K562 (cell line): ENCODE measurements at regions not wholly inside any gene's neighbourhood (a gene's known extent, or its start where the extent isn't known, plus 50 kb on each side); places are given as distances from the start of the nearest gene placed in this dataset.

Experiments used
- ATAC-seq: fragments of 200-7000 bp; cut with Tn5 transposase; 3 replicates; pipeline ENCODE4 v1.9.1; 2020; ENCODE audit warnings: moderate library complexity
- BruUV-seq: library from RNA; stranded (reverse); fragments of 400-500 nt; replicated peaks from 2 replicates; lab custom pipeline; 2021; lab: Mats Ljungman, UMichigan
- CTCF ChIA-PET: fragments of 300-600 bp; formaldehyde crosslinking; extraction: SDS; loops from one replicate; lab custom pipeline; 2021; ENCODE audit warnings: low intra/inter-chr PET ratio; lab: Yijun Ruan, JAX
- POLR2A ChIA-PET: fragments of 300-600, 350-650 bp; sonication (Branson Sonifier 250); formaldehyde crosslinking; extraction: SDS; loops from one replicate; lab custom pipeline; 2021; ENCODE audit warnings: antibody characterized with exemption, inconsistent platforms; lab: Yijun Ruan, JAX
- DNase-seq, 4 experiments: peaks; one replicate each; pipeline versions ENCODE4 v3.0.0 to v3.0.0-alpha.2; 2011 to 2018; ENCODE audit warnings: low spot score in 3 of 4, mixed read lengths in 3 of 4; ENCODE audit errors: extremely low read depth in 1 of 4
- FAIRE-seq: peaks from 2 replicates; lab custom pipeline; 2011; peaks lifted over from hg19 to GRCh38; lab: Jason Lieb, UNC
- H2AFZ ChIP-seq: 2 replicates; pipeline ENCODE4 v1.6.0; 2011; ENCODE audit warnings: low read depth, low read length, control low read depth, inconsistent platforms
- H3K27ac ChIP-seq: fragments of 200-600 bp; 3 replicates; pipeline ENCODE4 v1.8.0; 2011; ENCODE audit warnings: low read depth, mild to moderate bottlenecking, control low read depth, inconsistent platforms, low read length, moderate library complexity, mixed read lengths; ENCODE audit errors: extremely low read depth
- H3K27me3 ChIP-seq, 2 experiments: fragments of 300-600 bp in 1 of 2; 2 replicates in 1 of 2; 3 replicates in 1 of 2; pipeline versions ENCODE4 v1.6.0 to v1.8.0; 2011; ENCODE audit warnings: inconsistent platforms in 2 of 2, low read length in 2 of 2, mild to moderate bottlenecking in 1 of 2, mixed read lengths in 1 of 2, moderate library complexity in 1 of 2; ENCODE audit not compliant: control insufficient read depth in 2 of 2, insufficient read depth in 2 of 2
- H3K36me3 ChIP-seq: fragments of 300-600 bp; 3 replicates; pipeline ENCODE4 v1.8.0; 2011; ENCODE audit warnings: mild to moderate bottlenecking, low read length, inconsistent platforms; ENCODE audit not compliant: control insufficient read depth, insufficient read depth
- H3K4me1 ChIP-seq, 2 experiments: fragments of 200-600 bp in 1 of 2; replicated peaks in 1 of 2; 2 replicates in 1 of 2; 3 replicates in 1 of 2; pipeline versions ENCODE4 v1.5.1 to v1.8.0; 2011; ENCODE audit warnings: inconsistent platforms in 2 of 2, low read length in 2 of 2, mild to moderate bottlenecking in 1 of 2, mixed read lengths in 1 of 2, moderate library complexity in 1 of 2; ENCODE audit not compliant: control insufficient read depth in 2 of 2, insufficient read depth in 2 of 2
- H3K4me2 ChIP-seq: 2 replicates; pipeline ENCODE4 v1.6.1; 2011; ENCODE audit warnings: low read length, control low read depth, inconsistent platforms, mixed read lengths; ENCODE audit not compliant: insufficient read depth
- H3K4me3 ChIP-seq: fragments of 200-600 bp; sonication (generic), shearing (Covaris generic); 2 replicates; pipeline ENCODE4 v1.5.1; 2016; ENCODE audit warnings: control low read depth, inconsistent platforms
- H3K79me2 ChIP-seq: fragments of 200-600 bp; 3 replicates; pipeline ENCODE4 v1.8.0; 2011; ENCODE audit warnings: low read length, inconsistent platforms; ENCODE audit not compliant: control insufficient read depth, insufficient read depth
- H3K9ac ChIP-seq, 2 experiments: 2 replicates each; pipeline versions ENCODE4 v1.6.0 to v1.6.1; 2011; ENCODE audit warnings: low read depth in 2 of 2, low read length in 2 of 2, control low read depth in 1 of 2, inconsistent platforms in 1 of 2, mild to moderate bottlenecking in 1 of 2, mixed read lengths in 1 of 2; ENCODE audit not compliant: insufficient read depth in 1 of 2
- H3K9me1 ChIP-seq: one replicate; pipeline ENCODE4 v1.6.0; 2011; ENCODE audit warnings: inconsistent platforms, mild to moderate bottlenecking, low read length, moderate library complexity; ENCODE audit not compliant: control insufficient read depth, insufficient read depth
- H3K9me3 ChIP-seq: replicated peaks from 2 replicates; pipeline ENCODE4 v1.5.1; 2011; ENCODE audit warnings: low read depth, low read length, inconsistent platforms; ENCODE audit not compliant: control insufficient read depth, insufficient read depth
- H4K20me1 ChIP-seq: replicated peaks from 2 replicates; pipeline ENCODE4 v1.6.1; 2011; ENCODE audit warnings: low read length, inconsistent platforms, mixed read lengths; ENCODE audit not compliant: control insufficient read depth, insufficient read depth
- CAMTA2 ChIP-seq: fragments of 250-450 bp; sonication (Bioruptor Pico); conservative IDR thresholded peaks from 2 replicates; pipeline ENCODE4 v1.5.1; 2022
- CEBPB ChIP-seq: fragments of 450-650 bp; IDR thresholded peaks from 2 replicates; pipeline ENCODE4 v1.6.1; 2016; ENCODE audit warnings: missing genetic modification characterization, missing compliant biosample characterization
- CHD2 ChIP-seq: IDR thresholded peaks from 2 replicates; pipeline ENCODE4 v1.6.1; 2011; ENCODE audit warnings: low read depth, low read length
- FOXM1 ChIP-seq, 2 experiments: fragments of 450-650 bp in 1 of 2; sonication (generic) in 1 of 2; formaldehyde crosslinking in 1 of 2; IDR thresholded peaks; 2 replicates each; pipeline versions ENCODE4 v1.6.1 to v1.9.0; 2017 to 2022; ENCODE audit warnings: low read depth in 2 of 2, mild to moderate bottlenecking in 2 of 2, missing genetic modification reagents in 1 of 2, moderate library complexity in 1 of 2
- FUS ChIP-seq: fragments of 200-400 bp; formaldehyde crosslinking; optimal IDR thresholded peaks from 2 replicates; pipeline ENCODE3; 2017; ENCODE audit warnings: low read depth, low read length
- HCFC1 ChIP-seq: IDR thresholded peaks from 2 replicates; pipeline ENCODE4 v1.6.1; 2012; ENCODE audit warnings: low read depth, low read length, improper control_type of control experiment
- HMBOX1 ChIP-seq: sonication (generic); IDR thresholded peaks from 2 replicates; pipeline ENCODE4 v1.6.1; 2016
- POU5F1 ChIP-seq: fragments of 150-350 bp; IDR thresholded peaks from 2 replicates; pipeline ENCODE4 v1.6.1; 2014; ENCODE audit warnings: borderline replicate concordance, low read length, low read depth, mild to moderate bottlenecking; ENCODE audit not compliant: partially characterized antibody
- RBM17 ChIP-seq: fragments of 200-400 bp; formaldehyde crosslinking; IDR thresholded peaks from 2 replicates; pipeline ENCODE4 v1.6.1; 2017; ENCODE audit warnings: low read depth, mild to moderate bottlenecking, low read length, borderline replicate concordance
- TAL1 ChIP-seq: fragments of 450-650 bp; IDR thresholded peaks from 2 replicates; pipeline ENCODE4 v1.6.1; 2016; ENCODE audit warnings: mild to moderate bottlenecking
- ZNF175 ChIP-seq: fragments of 200-800 bp; sonication (Bioruptor generic); IDR thresholded peaks from 2 replicates; pipeline ENCODE4 v1.6.1; 2016; ENCODE audit warnings: low read depth, mild to moderate bottlenecking, missing genetic modification characterization, missing compliant biosample characterization
- ZNF217 ChIP-seq: sonication (generic); formaldehyde crosslinking; IDR thresholded peaks from 2 replicates; pipeline ENCODE4 v1.8.0; 2022; ENCODE audit warnings: mild to moderate bottlenecking, missing genetic modification reagents
- WGBS: fragments of 100-300 bp; shearing (Covaris generic); methylation state at CpG from one replicate; pipeline ENCODE4 v1.1.6; 2016; ENCODE audit warnings: low coverage, mixed read lengths; ENCODE audit not compliant: insufficient coverage; ENCODE audit errors: missing lambda C conversion rate; 5-methylcytosine and 5-hydroxymethylcytosine counted together
- in situ Hi-C: fragments of 300-500 bp; cut with MboI; formaldehyde crosslinking; loops from 4 replicates; pipeline ENCODE4 v1.15.0; 2018; ENCODE audit warnings: inconsistent platforms, mixed read lengths
- intact Hi-C: fragments of 100-400 bp; cut with micrococcal nuclease; formaldehyde crosslinking; loops from 2 replicates; pipeline ENCODE4 v1.14.2; 2022
- TF ChIP-seq, protein P1 (sequence below), 2 experiments: fragments of 450-650 bp; IDR thresholded peaks; 2 replicates each; pipeline ENCODE4 v1.6.1; 2016
- TF ChIP-seq, protein P2 (sequence below), 2 experiments: fragments of 450-650 bp in 1 of 2; sonication (generic) in 1 of 2; formaldehyde crosslinking in 1 of 2; IDR thresholded peaks in 1 of 2; conservative IDR thresholded peaks in 1 of 2; 2 replicates each; pipeline versions ENCODE4 v1.6.1 to v1.8.1; 2016 to 2023; ENCODE audit warnings: mild to moderate bottlenecking in 2 of 2, moderate library complexity in 2 of 2, inconsistent platforms in 1 of 2, missing genetic modification reagents in 1 of 2

- CTCF ChIA-PET, result no interaction called here
These were observed 1069.1 kb downstream of the EFNB2 start for GRCh38 chr13:105466376-105466775.

DNA sequence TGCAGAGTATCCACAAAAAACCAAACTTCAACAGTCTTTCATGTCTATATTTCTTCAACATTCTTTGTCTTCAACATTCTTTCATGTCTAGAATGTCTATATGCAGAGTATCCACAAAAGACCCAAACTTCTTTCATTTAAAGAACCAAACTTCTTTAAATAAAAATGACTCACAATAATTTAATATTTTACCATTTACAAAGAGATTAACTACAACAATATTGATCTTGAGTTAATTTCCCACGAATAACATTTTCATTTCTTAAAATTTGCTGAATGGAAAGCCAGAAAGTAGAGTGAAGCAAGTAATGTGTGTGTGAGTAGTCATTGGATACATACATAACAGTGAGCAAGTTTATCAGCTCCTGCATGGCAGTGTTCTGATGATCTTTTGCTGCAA is 1069.7 kb downstream of the EFNB2 start, which contains the start of gene DAOA:
TSS of gene DAOA (plus strand) at position 301 of the 400 bp plus-strand sequence.
- H3K4me2 ChIP-seq, result no peak within 1 kb of the TSS
- H2AFZ ChIP-seq, result no peak within 1 kb of the TSS
- DNase-seq, result no peak
- H3K9ac ChIP-seq, result no peak within 1 kb of the TSS
- ATAC-seq, result no peak
- no peaks in the 10 kb centered on the region for H4K20me1 ChIP-seq
- in situ Hi-C loops (no loop called here), intact Hi-C loops (no loop called here)
- H3K36me3 ChIP-seq, result no peaks in the 10 kb centered on the region
- H3K27me3 ChIP-seq, result no peaks in the 10 kb centered on the region
- no peak within 1 kb of the TSS for H3K27ac ChIP-seq
- 0% methylated on average over 1 of the region's 1 CpG for WGBS
- H3K4me3 ChIP-seq, result no peak within 1 kb of the TSS
- CTCF ChIA-PET, result no interaction called here
- no peaks in the 10 kb centered on the region for H3K9me1 ChIP-seq
- FAIRE-seq, result no peak
- H3K9me3 ChIP-seq, result no peaks in the 10 kb centered on the region
- no peaks in the 10 kb centered on the region for H3K79me2 ChIP-seq
- H3K4me1 ChIP-seq, result no peaks in the 10 kb centered on the region
- BruUV-seq, result no TSS peak
- POLR2A ChIA-PET, result no interaction called here
- TF ChIP-seq HCFC1 (no peak), HMBOX1 (no peak), FOXM1 (IDR thresholded peaks at IDR 0.05; ENCODE audit: low read depth) (no peak), FOXM1 (CRISPR knock-in tag; IDR thresholded peaks at IDR 0.05; ENCODE audit: low read depth) (no peak), CHD2 (no peak), CEBPB (tag) (no peak), ZNF217 (no peak), CAMTA2 (no peak), TAL1 (no peak), RBM17 (no peak), ZNF175 (CRISPR knock-in tag) (no peak), POU5F1 (no peak)
- TF ChIP-seq, protein P1, sequence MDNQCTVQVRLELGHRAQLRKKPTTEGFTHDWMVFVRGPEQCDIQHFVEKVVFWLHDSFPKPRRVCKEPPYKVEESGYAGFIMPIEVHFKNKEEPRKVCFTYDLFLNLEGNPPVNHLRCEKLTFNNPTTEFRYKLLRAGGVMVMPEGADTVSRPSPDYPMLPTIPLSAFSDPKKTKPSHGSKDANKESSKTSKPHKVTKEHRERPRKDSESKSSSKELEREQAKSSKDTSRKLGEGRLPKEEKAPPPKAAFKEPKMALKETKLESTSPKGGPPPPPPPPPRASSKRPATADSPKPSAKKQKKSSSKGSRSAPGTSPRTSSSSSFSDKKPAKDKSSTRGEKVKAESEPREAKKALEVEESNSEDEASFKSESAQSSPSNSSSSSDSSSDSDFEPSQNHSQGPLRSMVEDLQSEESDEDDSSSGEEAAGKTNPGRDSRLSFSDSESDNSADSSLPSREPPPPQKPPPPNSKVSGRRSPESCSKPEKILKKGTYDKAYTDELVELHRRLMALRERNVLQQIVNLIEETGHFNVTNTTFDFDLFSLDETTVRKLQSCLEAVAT (IDR thresholded peaks at IDR 0.05), result no peak
- TF ChIP-seq, protein P2, sequence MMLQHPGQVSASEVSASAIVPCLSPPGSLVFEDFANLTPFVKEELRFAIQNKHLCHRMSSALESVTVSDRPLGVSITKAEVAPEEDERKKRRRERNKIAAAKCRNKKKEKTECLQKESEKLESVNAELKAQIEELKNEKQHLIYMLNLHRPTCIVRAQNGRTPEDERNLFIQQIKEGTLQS (IDR thresholded peaks at IDR 0.05), result no peak
- TF ChIP-seq, protein P2 (CRISPR knock-in tag; conservative IDR thresholded peaks at IDR 0.05), result no peak

More at GRCh38 chr13:105466376-105466775, 1069.1 kb downstream of the EFNB2 start:
- Histone ChIP-seq H3K27me3 (no peaks in the 10 kb centered on the region), H3K4me3 (no peak overlapping the region), H3K9ac (no peak overlapping the region), H4K20me1 (no peaks in the 10 kb centered on the region), H3K9me1 (no peaks in the 10 kb centered on the region), H2AFZ (no peak overlapping the region), H3K27ac (no peak overlapping the region), H3K4me1 (no peaks in the 10 kb centered on the region), H3K36me3 (no peaks in the 10 kb centered on the region), H3K79me2 (no peaks in the 10 kb centered on the region), H3K4me2 (no peak overlapping the region), H3K9me3 (no peaks in the 10 kb centered on the region)
- no peak for TF ChIP-seq FUS
- FAIRE-seq (no peak), DNase-seq (no peak), ATAC-seq (no peak)
- in situ Hi-C loops, result no loop called here
- WGBS, result 0% methylated on average over 1 of the region's 1 CpG
- intact Hi-C loops, result no loop called here
- no TSS peak for BruUV-seq
- POLR2A ChIA-PET, result no interaction called here
